GM23338 (cell line): ENCODE measurements at regions not wholly inside any gene's neighbourhood (a gene's known extent, or its start where the extent isn't known, plus 50 kb on each side); places are given as distances from the start of the nearest gene placed in this dataset.

Experiments
- CREB1 ChIP-seq: fragments of 250-450 bp; sonication (Bioruptor Pico); IDR thresholded peaks from 2 replicates; pipeline ENCODE4 v1.5.0; 2020; ENCODE audit warnings: low read depth, mild to moderate bottlenecking, moderate library complexity
- EZH2 ChIP-seq: fragments of 200-600 bp; sonication (generic); IDR thresholded peaks from one replicate; pipeline ENCODE4 v1.8.0; 2017; ENCODE audit warnings: antibody characterized with exemption, mild to moderate bottlenecking, low read depth; ENCODE audit not compliant: unreplicated experiment
- NANOG ChIP-seq: IDR thresholded peaks from 2 replicates; pipeline ENCODE4 v1.6.1; 2016; ENCODE audit warnings: antibody characterized with exemption, borderline replicate concordance
- POLR2AphosphoS5 ChIP-seq: IDR thresholded peaks from 2 replicates; pipeline ENCODE4 v1.6.1; 2016; ENCODE audit warnings: antibody characterized with exemption, low read depth
- TF ChIP-seq, protein P1 (sequence below), 2 experiments: fragments of 200-600 bp in 1 of 2; sonication (generic) in 1 of 2; conservative IDR thresholded peaks; 2 replicates each; pipeline versions ENCODE4 v1.5.1 to v1.6.1; 2016 to 2017; ENCODE audit warnings: antibody characterized with exemption in 2 of 2, low read depth in 2 of 2, mild to moderate bottlenecking in 2 of 2, moderate library complexity in 1 of 2
- TF ChIP-seq, protein P2 (sequence below): IDR thresholded peaks from one replicate; pipeline ENCODE4 v1.6.1; 2018; ENCODE audit warnings: antibody characterized with exemption; ENCODE audit not compliant: unreplicated experiment
- TF ChIP-seq, protein P3 (sequence below): IDR thresholded peaks from 2 replicates; pipeline ENCODE4 v1.6.1; 2016; ENCODE audit warnings: antibody characterized with exemption

DNA sequence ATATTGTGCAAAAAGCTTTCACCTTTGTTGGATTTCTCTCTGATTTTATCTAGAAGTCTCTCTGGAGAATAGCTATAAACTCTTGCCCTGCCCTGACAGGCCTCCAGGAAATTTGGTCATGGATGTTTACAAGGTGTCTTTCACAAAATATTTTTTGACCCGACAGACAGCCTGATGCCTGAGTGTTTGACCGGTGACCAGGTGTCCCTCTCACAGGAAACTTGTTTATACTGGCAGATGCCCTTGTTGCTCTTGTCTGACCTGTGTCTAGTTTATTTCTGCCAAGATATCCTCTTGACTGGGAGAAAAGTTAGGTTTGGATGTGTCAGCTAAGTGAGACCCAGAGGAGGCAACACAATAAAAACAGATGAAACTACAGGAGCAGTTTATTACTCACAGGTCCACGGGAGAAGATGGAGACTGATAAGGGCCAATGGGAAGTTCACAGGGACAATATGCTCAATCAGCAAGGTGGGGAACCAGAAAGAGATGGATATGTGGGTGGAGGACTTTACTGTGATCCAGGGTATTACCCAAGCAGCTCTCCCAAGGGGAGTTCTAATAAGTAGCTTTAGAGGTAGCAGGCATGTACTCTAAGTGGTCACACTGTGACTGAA lies 243.3 kb downstream of the ARAP2 start:
- TF ChIP-seq, protein P1, sequence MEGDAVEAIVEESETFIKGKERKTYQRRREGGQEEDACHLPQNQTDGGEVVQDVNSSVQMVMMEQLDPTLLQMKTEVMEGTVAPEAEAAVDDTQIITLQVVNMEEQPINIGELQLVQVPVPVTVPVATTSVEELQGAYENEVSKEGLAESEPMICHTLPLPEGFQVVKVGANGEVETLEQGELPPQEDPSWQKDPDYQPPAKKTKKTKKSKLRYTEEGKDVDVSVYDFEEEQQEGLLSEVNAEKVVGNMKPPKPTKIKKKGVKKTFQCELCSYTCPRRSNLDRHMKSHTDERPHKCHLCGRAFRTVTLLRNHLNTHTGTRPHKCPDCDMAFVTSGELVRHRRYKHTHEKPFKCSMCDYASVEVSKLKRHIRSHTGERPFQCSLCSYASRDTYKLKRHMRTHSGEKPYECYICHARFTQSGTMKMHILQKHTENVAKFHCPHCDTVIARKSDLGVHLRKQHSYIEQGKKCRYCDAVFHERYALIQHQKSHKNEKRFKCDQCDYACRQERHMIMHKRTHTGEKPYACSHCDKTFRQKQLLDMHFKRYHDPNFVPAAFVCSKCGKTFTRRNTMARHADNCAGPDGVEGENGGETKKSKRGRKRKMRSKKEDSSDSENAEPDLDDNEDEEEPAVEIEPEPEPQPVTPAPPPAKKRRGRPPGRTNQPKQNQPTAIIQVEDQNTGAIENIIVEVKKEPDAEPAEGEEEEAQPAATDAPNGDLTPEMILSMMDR (conservative IDR thresholded peaks at IDR 0.05; ENCODE audit: low read depth in 2 of 2), result no peak
- TF ChIP-seq EZH2, result no peak
- no peak for TF ChIP-seq NANOG
- TF ChIP-seq, protein P2, sequence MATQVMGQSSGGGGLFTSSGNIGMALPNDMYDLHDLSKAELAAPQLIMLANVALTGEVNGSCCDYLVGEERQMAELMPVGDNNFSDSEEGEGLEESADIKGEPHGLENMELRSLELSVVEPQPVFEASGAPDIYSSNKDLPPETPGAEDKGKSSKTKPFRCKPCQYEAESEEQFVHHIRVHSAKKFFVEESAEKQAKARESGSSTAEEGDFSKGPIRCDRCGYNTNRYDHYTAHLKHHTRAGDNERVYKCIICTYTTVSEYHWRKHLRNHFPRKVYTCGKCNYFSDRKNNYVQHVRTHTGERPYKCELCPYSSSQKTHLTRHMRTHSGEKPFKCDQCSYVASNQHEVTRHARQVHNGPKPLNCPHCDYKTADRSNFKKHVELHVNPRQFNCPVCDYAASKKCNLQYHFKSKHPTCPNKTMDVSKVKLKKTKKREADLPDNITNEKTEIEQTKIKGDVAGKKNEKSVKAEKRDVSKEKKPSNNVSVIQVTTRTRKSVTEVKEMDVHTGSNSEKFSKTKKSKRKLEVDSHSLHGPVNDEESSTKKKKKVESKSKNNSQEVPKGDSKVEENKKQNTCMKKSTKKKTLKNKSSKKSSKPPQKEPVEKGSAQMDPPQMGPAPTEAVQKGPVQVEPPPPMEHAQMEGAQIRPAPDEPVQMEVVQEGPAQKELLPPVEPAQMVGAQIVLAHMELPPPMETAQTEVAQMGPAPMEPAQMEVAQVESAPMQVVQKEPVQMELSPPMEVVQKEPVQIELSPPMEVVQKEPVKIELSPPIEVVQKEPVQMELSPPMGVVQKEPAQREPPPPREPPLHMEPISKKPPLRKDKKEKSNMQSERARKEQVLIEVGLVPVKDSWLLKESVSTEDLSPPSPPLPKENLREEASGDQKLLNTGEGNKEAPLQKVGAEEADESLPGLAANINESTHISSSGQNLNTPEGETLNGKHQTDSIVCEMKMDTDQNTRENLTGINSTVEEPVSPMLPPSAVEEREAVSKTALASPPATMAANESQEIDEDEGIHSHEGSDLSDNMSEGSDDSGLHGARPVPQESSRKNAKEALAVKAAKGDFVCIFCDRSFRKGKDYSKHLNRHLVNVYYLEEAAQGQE, result no peak
- TF ChIP-seq POLR2AphosphoS5, result no peak
- TF ChIP-seq CREB1, result no peak
- TF ChIP-seq, protein P3, sequence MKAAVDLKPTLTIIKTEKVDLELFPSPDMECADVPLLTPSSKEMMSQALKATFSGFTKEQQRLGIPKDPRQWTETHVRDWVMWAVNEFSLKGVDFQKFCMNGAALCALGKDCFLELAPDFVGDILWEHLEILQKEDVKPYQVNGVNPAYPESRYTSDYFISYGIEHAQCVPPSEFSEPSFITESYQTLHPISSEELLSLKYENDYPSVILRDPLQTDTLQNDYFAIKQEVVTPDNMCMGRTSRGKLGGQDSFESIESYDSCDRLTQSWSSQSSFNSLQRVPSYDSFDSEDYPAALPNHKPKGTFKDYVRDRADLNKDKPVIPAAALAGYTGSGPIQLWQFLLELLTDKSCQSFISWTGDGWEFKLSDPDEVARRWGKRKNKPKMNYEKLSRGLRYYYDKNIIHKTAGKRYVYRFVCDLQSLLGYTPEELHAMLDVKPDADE, result no peak
